Muscle of back (tissue), 3 donors: ENCODE measurements at regions not wholly inside any gene's neighbourhood (a gene's known extent, or its start where the extent isn't known, plus 50 kb on each side); places are given as distances from the start of the nearest gene placed in this dataset.

ENCODE experiments used
- DNase-seq, 3 donors: peaks; one replicate each; pipeline versions ENCODE4 v3.0.0 to v3.0.0-alpha.2; 2013

GRCh38 chr2:83786140-83786539 is 672.9 kb downstream of the SUCLG1 start:
- DNase-seq, result no peak

- no peak for DNase-seq
Measured at GRCh38 chr2:83784947-83785346, 674.1 kb downstream of the SUCLG1 start.

GRCh38 chr2:83784315-83784714 is 674.8 kb downstream of the SUCLG1 start:
- no peak for DNase-seq

GRCh38 chr2:83782122-83782521 is 677.0 kb downstream of the SUCLG1 start:
- DNase-seq, result no peak

GRCh38 chr2:83764447-83765005 is 694.6 kb downstream of the SUCLG1 start:
- no peak for DNase-seq

GRCh38 chr2:83757329-83757728 is 701.8 kb downstream of the SUCLG1 start:
- DNase-seq, result no peak

- no peak for DNase-seq
Measured at GRCh38 chr2:83756219-83756618, 702.9 kb downstream of the SUCLG1 start.

- DNase-seq, result no peak
Measured at GRCh38 chr2:83747141-83747540, 711.9 kb downstream of the SUCLG1 start.

- DNase-seq, result no peak
Measured at GRCh38 chr2:83744855-83745254, 714.2 kb downstream of the SUCLG1 start.

- peak; percentile 32 to 85 (median 67) for DNase-seq
Measured at GRCh38 chr2:83742117-83742782, 716.8 kb downstream of the SUCLG1 start.

GRCh38 chr2:83730223-83730622 is 728.9 kb downstream of the SUCLG1 start:
- no peak for DNase-seq

GRCh38 chr2:83725735-83726134 is 733.3 kb downstream of the SUCLG1 start:
- no peak for DNase-seq

GRCh38 chr2:83705146-83705545 is 753.9 kb downstream of the SUCLG1 start:
- no peak for DNase-seq

- DNase-seq, result no peak
Measured at GRCh38 chr2:83703598-83703997, 755.5 kb downstream of the SUCLG1 start.

GRCh38 chr2:83696838-83697237 is 762.2 kb downstream of the SUCLG1 start:
- DNase-seq, result no peak

- no peak for DNase-seq
Measured at GRCh38 chr2:83695530-83695929, 763.5 kb downstream of the SUCLG1 start.

- no peak for DNase-seq
Measured at GRCh38 chr2:83695037-83695436, 764.0 kb downstream of the SUCLG1 start.

- DNase-seq, result no peak
Measured at GRCh38 chr2:83689402-83689801, 769.7 kb downstream of the SUCLG1 start.

- DNase-seq, result no peak
Measured at GRCh38 chr2:83686863-83687262, 772.2 kb downstream of the SUCLG1 start.

- no peak for DNase-seq
Measured at GRCh38 chr2:83674050-83674449, 785.0 kb downstream of the SUCLG1 start.

- peak in 1 of 3 donors; percentile 81 for DNase-seq
Measured at GRCh38 chr2:83665894-83666293, 793.2 kb downstream of the SUCLG1 start.

- DNase-seq, result no peak
Measured at GRCh38 chr2:83665154-83665553, 793.9 kb downstream of the SUCLG1 start.

- no peak for DNase-seq
Measured at GRCh38 chr2:83661711-83662110, 797.4 kb downstream of the SUCLG1 start.

- no peak for DNase-seq
Measured at GRCh38 chr2:83654091-83654611, 804.9 kb downstream of the SUCLG1 start.
